ENCODE measurements at regions not wholly inside any gene's neighbourhood (a gene's known extent, or its start where the extent isn't known, plus 50 kb on each side); places are given as distances from the start of the nearest gene placed in this dataset.

DNA sequence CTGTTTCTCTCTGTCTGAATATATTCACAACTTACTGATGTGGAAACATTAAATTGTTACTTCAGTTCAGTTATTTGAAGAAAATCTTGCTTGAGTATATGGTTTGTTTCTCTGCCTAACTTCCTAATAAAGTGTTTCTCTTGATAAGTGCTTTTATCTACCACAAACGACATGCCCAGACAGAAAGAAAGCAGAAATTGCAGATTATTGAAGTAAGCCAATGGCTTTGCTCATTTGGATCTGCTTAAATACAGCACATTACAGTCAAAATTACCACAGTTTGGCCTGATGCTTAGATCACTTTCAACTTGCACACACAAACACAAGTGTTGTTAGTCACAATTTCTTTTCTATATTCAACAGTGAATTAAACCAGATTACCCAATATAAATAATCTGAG lies 68.0 kb downstream of the ATOH1 start:
- TF ChIP-seq EZH2phosphoT487 (IDR thresholded peaks at IDR 0.05; ENCODE audit: borderline replicate concordance) = no peak
- TF ChIP-seq RAD21 (IDR thresholded peaks at IDR 0.05; ENCODE audit: low read depth) = no peak
- TF ChIP-seq, protein P1, sequence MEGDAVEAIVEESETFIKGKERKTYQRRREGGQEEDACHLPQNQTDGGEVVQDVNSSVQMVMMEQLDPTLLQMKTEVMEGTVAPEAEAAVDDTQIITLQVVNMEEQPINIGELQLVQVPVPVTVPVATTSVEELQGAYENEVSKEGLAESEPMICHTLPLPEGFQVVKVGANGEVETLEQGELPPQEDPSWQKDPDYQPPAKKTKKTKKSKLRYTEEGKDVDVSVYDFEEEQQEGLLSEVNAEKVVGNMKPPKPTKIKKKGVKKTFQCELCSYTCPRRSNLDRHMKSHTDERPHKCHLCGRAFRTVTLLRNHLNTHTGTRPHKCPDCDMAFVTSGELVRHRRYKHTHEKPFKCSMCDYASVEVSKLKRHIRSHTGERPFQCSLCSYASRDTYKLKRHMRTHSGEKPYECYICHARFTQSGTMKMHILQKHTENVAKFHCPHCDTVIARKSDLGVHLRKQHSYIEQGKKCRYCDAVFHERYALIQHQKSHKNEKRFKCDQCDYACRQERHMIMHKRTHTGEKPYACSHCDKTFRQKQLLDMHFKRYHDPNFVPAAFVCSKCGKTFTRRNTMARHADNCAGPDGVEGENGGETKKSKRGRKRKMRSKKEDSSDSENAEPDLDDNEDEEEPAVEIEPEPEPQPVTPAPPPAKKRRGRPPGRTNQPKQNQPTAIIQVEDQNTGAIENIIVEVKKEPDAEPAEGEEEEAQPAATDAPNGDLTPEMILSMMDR (IDR thresholded peaks at IDR 0.05 in 2 of 3, conservative IDR thresholded peaks at IDR 0.05 in 1 of 3; ENCODE audit: borderline replicate concordance in 1 of 3, insufficient read depth in 1 of 3, low read depth in 2 of 3, low read length in 2 of 3) = no peak
- TF ChIP-seq SRF (IDR thresholded peaks at IDR 0.05; ENCODE audit: low read depth) = no peak
- TF ChIP-seq POLR2AphosphoS5 (IDR thresholded peaks at IDR 0.05; ENCODE audit: low read depth, low read length) = no peak
- no peak for TF ChIP-seq SP1 (IDR thresholded peaks at IDR 0.05; ENCODE audit: low read depth)
- TF ChIP-seq CBX3 (IDR thresholded peaks at IDR 0.05; ENCODE audit: low read depth) = no peak
- TF ChIP-seq, protein P2, sequence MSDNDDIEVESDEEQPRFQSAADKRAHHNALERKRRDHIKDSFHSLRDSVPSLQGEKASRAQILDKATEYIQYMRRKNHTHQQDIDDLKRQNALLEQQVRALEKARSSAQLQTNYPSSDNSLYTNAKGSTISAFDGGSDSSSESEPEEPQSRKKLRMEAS (IDR thresholded peaks at IDR 0.05) = no peak
- TF ChIP-seq SIN3A (IDR thresholded peaks at IDR 0.05; ENCODE audit: low read depth) = no peak
- TF ChIP-seq ZFX (IDR thresholded peaks at IDR 0.05) = no peak
- TF ChIP-seq YY1 (IDR thresholded peaks at IDR 0.05; ENCODE audit: extremely low read depth, insufficient replicate concordance, low read depth, low read length) = no peak
- no peak for TF ChIP-seq TCF7L2 (IDR thresholded peaks at IDR 0.05; ENCODE audit: borderline replicate concordance, extremely low read depth, insufficient read depth, insufficient read length)
- no peak for TF ChIP-seq EGR1 (IDR thresholded peaks at IDR 0.05; ENCODE audit: low read depth)
- TF ChIP-seq, protein P3, sequence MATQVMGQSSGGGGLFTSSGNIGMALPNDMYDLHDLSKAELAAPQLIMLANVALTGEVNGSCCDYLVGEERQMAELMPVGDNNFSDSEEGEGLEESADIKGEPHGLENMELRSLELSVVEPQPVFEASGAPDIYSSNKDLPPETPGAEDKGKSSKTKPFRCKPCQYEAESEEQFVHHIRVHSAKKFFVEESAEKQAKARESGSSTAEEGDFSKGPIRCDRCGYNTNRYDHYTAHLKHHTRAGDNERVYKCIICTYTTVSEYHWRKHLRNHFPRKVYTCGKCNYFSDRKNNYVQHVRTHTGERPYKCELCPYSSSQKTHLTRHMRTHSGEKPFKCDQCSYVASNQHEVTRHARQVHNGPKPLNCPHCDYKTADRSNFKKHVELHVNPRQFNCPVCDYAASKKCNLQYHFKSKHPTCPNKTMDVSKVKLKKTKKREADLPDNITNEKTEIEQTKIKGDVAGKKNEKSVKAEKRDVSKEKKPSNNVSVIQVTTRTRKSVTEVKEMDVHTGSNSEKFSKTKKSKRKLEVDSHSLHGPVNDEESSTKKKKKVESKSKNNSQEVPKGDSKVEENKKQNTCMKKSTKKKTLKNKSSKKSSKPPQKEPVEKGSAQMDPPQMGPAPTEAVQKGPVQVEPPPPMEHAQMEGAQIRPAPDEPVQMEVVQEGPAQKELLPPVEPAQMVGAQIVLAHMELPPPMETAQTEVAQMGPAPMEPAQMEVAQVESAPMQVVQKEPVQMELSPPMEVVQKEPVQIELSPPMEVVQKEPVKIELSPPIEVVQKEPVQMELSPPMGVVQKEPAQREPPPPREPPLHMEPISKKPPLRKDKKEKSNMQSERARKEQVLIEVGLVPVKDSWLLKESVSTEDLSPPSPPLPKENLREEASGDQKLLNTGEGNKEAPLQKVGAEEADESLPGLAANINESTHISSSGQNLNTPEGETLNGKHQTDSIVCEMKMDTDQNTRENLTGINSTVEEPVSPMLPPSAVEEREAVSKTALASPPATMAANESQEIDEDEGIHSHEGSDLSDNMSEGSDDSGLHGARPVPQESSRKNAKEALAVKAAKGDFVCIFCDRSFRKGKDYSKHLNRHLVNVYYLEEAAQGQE (IDR thresholded peaks at IDR 0.05; ENCODE audit: low read depth) = no peak
- TF ChIP-seq, protein P4, sequence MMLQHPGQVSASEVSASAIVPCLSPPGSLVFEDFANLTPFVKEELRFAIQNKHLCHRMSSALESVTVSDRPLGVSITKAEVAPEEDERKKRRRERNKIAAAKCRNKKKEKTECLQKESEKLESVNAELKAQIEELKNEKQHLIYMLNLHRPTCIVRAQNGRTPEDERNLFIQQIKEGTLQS (IDR thresholded peaks at IDR 0.05) = no peak
- no peak for TF ChIP-seq ZNF274 (IDR thresholded peaks at IDR 0.05; ENCODE audit: low read depth, low read length)
- TF ChIP-seq, protein P5, sequence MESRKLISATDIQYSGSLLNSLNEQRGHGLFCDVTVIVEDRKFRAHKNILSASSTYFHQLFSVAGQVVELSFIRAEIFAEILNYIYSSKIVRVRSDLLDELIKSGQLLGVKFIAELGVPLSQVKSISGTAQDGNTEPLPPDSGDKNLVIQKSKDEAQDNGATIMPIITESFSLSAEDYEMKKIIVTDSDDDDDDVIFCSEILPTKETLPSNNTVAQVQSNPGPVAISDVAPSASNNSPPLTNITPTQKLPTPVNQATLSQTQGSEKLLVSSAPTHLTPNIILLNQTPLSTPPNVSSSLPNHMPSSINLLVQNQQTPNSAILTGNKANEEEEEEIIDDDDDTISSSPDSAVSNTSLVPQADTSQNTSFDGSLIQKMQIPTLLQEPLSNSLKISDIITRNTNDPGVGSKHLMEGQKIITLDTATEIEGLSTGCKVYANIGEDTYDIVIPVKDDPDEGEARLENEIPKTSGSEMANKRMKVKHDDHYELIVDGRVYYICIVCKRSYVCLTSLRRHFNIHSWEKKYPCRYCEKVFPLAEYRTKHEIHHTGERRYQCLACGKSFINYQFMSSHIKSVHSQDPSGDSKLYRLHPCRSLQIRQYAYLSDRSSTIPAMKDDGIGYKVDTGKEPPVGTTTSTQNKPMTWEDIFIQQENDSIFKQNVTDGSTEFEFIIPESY (IDR thresholded peaks at IDR 0.05; ENCODE audit: extremely low read depth, insufficient replicate concordance, low read length) = no peak
- TF ChIP-seq ELF1 (IDR thresholded peaks at IDR 0.05; ENCODE audit: borderline replicate concordance, low read depth) = no peak
- TF ChIP-seq FOSL1 (IDR thresholded peaks at IDR 0.05; ENCODE audit: low read depth) = no peak
- no peak for TF ChIP-seq JUND (IDR thresholded peaks at IDR 0.05)
- no TSS peak for BruUV-seq (replicated peaks)
- no peaks in the 10 kb centered on the region for H3K4me1 ChIP-seq (ENCODE audit: control insufficient read depth in 1 of 2, insufficient read depth in 2 of 2, low read length in 2 of 2)
- H2AFZ ChIP-seq (ENCODE audit: low read depth, low read length, poor library complexity, severe bottlenecking) = no peak overlapping the region
- H4K20me1 ChIP-seq (ENCODE audit: insufficient read depth) = no peaks in the 10 kb centered on the region
- DNase-seq (ENCODE audit: low read depth, low spot score) = no peak
- no peaks in the 10 kb centered on the region for H3K36me3 ChIP-seq (ENCODE audit: control insufficient read depth in 1 of 2, insufficient read depth in 2 of 2, low read length in 2 of 2)
- no peak overlapping the region for H3K27ac ChIP-seq (ENCODE audit: low read depth, low read length)
- H3K4me3 ChIP-seq (replicated peaks in 1 of 2; ENCODE audit: low read depth in 1 of 2, low read length in 2 of 2) = no peak overlapping the region
- RAD21 ChIA-PET (ENCODE audit: low non-redundant PET in 1 of 2, low total read pairs in 2 of 2, uncharacterized antibody in 2 of 2, unreplicated experiment in 2 of 2) = no interaction called here
- CTCF ChIA-PET = interaction anchor here (1.4 to 2.1 kb wide), 3 partner anchors 8 to 232 kb away, joined by 3 to 9 read pairs (median 6); no protein-coding TSS in a partner anchor
- H3K4me2 ChIP-seq (ENCODE audit: low read length) = no peak overlapping the region
- no peaks in the 10 kb centered on the region for H3K9me3 ChIP-seq (ENCODE audit: control insufficient read depth in 1 of 2, insufficient read depth in 1 of 2, low read depth in 1 of 2, low read length in 2 of 2)
- POLR2A ChIA-PET = no interaction called here
- no peak overlapping the region for H3K9ac ChIP-seq (ENCODE audit: low read length)
- H3K27me3 ChIP-seq (ENCODE audit: insufficient read depth, low read length) = no peaks in the 10 kb centered on the region
- no peak for ATAC-seq
- no peaks in the 10 kb centered on the region for H3K79me2 ChIP-seq (ENCODE audit: insufficient read depth, low read length)
- H3K9me2 ChIP-seq (ENCODE audit: insufficient read depth) = no peaks in the 10 kb centered on the region
- intact Hi-C loops (cut with micrococcal nuclease) = loop anchor here (5.0 kb wide), 1 partner anchor 361 kb away; no protein-coding TSS in a partner anchor

Measured in HCT116 (cell line).